ENCODE measurements at regions not wholly inside any gene's neighbourhood (a gene's known extent, or its start where the extent isn't known, plus 50 kb on each side); places are given as distances from the start of the nearest gene placed in this dataset.

DNA sequence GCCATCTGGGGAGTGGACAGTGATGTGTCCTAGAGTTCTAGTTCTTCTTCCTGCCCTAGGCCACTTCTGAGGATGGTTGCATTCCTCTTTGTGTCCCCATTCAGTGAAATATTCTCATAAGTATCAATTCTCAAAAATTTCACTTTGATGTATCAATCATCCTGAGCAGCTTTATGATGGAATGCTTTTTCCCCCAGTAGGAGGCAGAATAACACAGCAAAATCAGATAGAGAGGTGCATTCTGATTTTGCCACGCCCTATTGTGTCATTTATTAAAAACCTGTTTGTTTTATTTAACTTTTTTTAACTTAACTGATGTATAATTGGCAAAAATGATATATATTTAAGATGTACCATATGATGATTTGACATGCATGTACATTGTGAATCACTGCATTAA lies 656.0 kb upstream of the GRM7 start:
- ATAC-seq (no peak), FAIRE-seq (no peak), DNase-seq (ENCODE audit: low spot score) (no peak)
- H2AFZ ChIP-seq (ENCODE audit: low read length): no peak overlapping the region
- H4K20me1 ChIP-seq (ENCODE audit: insufficient read depth, low read length): no peaks in the 10 kb centered on the region
- H3K9ac ChIP-seq (ENCODE audit: insufficient read depth, low read depth, low read length): no peak overlapping the region
- BruUV-seq (replicated peaks): no TSS peak
- H3K27me3 ChIP-seq (ENCODE audit: control insufficient read depth in 1 of 2, insufficient read depth in 2 of 2, low read length in 2 of 2): no peaks in the 10 kb centered on the region
- POLR2A ChIA-PET: no interaction called here
- no peaks in the 10 kb centered on the region for H3K36me3 ChIP-seq (replicated peaks in 1 of 2; ENCODE audit: control insufficient read depth in 1 of 2, insufficient read depth in 2 of 2, low read length in 2 of 2)
- H3K4me2 ChIP-seq (ENCODE audit: low read depth, low read length): no peak overlapping the region
- no peak overlapping the region for H3K27ac ChIP-seq (ENCODE audit: extremely low read length, insufficient read depth, low read length)
- CTCF ChIA-PET (ENCODE audit: low intra/inter-chr PET ratio, low total read pairs): no interaction called here
- intact Hi-C loops (cut with micrococcal nuclease; ENCODE audit: unreplicated experiment): no loop called here
- H3K4me3 ChIP-seq (replicated peaks in 1 of 3; ENCODE audit: insufficient read depth in 1 of 3, low read depth in 2 of 3, low read length in 3 of 3): no peak overlapping the region
- in situ Hi-C loops (cut with HindIII; ENCODE audit: extremely low pct_ligation_motif_present, low pct_unique_long_range_greater_than_20kb): no loop called here
- no peaks in the 10 kb centered on the region for H3K4me1 ChIP-seq (ENCODE audit: insufficient read depth, low read length)
- 0% methylated on average over 1 of the region's 1 CpG for WGBS (ENCODE audit: low lambda C conversion rate)
- peaks cover 89% of the 10 kb centered on the region for H3K9me3 ChIP-seq (ENCODE audit: low read length)
- no peaks in the 10 kb centered on the region for H3K79me2 ChIP-seq (ENCODE audit: insufficient read depth, low read length)
- TF ChIP-seq MXD4 (CRISPR knock-in tag; IDR thresholded peaks at IDR 0.05) (no peak), CERS6 (CRISPR knock-in tag; IDR thresholded peaks at IDR 0.05) (no peak), ZNF513 (CRISPR knock-in tag; conservative IDR thresholded peaks at IDR 0.05) (no peak), SP140L (CRISPR knock-in tag; IDR thresholded peaks at IDR 0.05; ENCODE audit: borderline replicate concordance) (no peak), ZNF670 (CRISPR knock-in tag; IDR thresholded peaks at IDR 0.05; ENCODE audit: borderline replicate concordance) (no peak)
